SW 1271 (cell line): ENCODE measurements at regions not wholly inside any gene's neighbourhood (a gene's known extent, or its start where the extent isn't known, plus 50 kb on each side); places are given as distances from the start of the nearest gene placed in this dataset.

Experiments
- DNase-seq, 2 experiments: peaks; one replicate each; lab custom pipeline; 2025; lab: John Stamatoyannopoulos, UW

DNA sequence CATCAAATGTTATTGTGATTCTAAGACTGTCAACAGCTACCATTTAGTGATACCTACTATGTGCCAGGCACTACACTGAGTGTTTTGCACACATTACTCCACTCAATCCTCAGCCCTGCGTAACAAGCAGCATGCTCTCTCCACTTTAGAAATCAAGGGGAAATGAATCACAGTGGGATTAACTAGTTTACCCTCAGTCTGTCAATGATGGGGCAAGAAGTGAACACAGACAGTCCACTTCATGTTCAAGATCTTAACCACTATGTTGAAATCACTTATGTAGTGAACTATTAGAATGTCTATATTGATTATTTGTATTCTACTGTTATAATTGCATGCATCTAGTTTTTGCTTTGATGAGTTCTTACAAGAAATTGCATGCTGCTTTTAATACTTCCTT, 165.3 kb downstream of the LTN1 start:
- DNase-seq, result no peak

DNA sequence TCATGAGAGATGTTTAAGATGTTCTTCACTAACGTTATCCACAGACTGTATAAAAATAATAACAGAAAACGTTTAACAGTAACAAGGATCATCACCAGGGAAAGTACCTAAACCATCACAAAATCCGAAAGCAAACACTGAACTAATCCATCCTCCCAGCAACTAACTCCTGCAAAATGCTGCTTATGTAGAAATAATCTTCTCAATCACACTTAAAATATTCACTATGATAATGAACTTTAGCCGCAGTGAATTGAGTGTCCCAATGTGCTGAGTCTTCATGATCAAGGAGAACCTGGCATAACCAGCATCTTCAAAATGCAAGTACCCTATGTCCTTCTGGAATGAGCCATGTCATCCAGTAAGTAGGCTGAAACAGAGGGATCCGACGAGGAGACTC, 166.1 kb downstream of the LTN1 start:
- DNase-seq, result no peak

GRCh38 chr21:28826021-28826420, 166.7 kb downstream of the LTN1 start:
- DNase-seq, result no peak

GRCh38 chr21:28823429-28823828, 169.2 kb downstream of the LTN1 start:
- DNase-seq, result no peak

- no peak for DNase-seq
Observed at GRCh38 chr21:28822486-28823335, 170.0 kb downstream of the LTN1 start.

- no peak for DNase-seq
Observed at GRCh38 chr21:28822123-28822399, 170.6 kb downstream of the LTN1 start.

- DNase-seq, result no peak
Observed at GRCh38 chr21:28821276-28822122, 171.2 kb downstream of the LTN1 start.

DNA sequence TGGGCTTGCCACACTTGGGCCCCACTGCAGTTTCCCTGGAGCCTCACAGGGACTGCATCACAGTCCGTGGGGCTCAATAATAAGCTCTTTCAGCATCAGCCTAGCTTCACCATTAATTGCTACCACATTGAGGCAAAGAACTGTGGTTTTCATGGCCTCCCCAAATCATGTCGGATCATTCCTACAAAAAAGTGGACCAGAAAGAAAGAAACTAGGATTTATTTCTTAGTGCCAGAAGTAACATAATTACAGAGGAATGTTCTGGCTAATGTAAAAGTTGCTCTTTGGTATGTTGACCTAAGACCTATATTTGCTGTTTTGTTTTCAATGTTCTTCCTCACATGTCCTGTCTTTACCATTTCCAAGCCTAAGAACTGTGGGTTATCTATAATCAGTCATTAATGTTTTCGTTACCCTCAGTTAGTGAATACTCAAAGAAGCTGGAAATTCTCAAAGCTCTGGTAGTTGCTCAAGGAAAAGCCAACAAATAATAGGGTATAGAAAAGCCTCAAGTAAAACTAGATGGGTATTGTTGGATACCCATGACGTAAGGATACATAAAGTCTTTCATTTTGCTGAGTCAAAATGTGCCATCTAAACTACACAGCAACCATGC, 173.9 kb downstream of the LTN1 start:
- no peak for DNase-seq

- DNase-seq, result no peak
Observed at GRCh38 chr21:28817871-28818270, 174.8 kb downstream of the LTN1 start.

DNA sequence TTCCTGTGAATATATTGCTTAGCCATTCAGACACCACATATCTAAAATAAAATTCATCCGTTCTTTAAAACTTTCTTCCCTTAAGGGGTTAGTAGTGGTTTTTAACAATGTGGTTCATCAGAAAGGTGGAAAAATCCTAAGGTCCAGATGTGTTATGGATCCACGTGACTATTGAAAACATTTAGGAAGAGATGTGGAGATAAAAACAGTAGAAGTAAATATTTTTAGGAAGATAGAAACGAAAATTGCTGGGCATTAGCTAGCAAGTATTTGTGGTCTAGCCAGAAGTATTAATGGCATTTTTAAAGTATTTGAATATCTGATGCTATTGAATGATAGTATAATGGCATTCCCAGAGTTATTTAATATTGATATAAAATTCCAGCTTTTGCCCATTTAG, 180.8 kb downstream of the LTN1 start:
- DNase-seq, result no peak

- no peak for DNase-seq
Observed at GRCh38 chr21:28810826-28811524, 181.7 kb downstream of the LTN1 start.

GRCh38 chr21:28805885-28806284, 186.8 kb downstream of the LTN1 start:
- DNase-seq, result no peak

DNA sequence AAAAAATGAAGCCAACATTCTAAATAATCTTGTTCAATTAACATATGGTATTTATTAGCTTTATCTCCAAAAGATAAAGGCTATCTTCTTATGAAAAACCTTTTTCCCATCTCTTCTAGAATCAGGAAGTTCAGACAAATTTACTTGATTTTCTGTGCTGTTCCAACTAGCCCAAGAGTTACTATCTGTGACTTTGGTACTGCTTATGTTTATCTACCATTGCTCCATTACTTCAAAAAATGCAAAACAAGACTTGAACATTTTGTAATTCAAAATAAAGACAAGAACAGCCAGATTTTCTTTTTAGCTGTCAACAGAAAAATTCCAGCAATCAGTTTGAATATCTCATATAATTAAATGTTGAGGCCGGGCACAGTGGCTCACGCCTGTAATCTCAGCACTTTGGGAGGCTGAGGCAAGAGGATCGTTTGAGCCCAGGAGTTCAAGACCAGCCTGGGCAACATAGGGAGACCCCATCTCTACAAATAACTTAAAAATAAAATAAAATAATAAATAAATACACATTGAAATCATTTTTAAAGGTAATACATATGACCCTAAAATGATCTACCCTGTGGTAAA, 188.5 kb downstream of the LTN1 start:
- no peak for DNase-seq

DNA sequence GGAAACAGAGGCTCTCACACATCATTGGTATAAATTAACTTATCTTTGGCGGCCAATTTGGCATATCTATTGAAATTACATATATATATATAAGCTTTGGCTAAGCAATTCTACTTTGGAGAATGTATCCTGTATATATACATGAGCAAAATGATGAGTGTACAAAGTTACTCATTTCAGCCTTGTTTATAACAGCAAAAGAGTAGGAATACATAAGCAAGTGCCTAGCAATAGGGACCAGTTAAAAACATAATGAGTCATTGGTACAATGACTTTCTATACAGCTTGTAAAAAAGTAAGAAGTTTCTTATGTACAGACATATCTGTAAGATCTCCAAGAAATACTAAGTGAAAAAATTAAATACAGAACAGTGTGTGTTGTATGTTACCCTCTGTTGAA, 190.8 kb downstream of the LTN1 start:
- DNase-seq, result no peak

DNA sequence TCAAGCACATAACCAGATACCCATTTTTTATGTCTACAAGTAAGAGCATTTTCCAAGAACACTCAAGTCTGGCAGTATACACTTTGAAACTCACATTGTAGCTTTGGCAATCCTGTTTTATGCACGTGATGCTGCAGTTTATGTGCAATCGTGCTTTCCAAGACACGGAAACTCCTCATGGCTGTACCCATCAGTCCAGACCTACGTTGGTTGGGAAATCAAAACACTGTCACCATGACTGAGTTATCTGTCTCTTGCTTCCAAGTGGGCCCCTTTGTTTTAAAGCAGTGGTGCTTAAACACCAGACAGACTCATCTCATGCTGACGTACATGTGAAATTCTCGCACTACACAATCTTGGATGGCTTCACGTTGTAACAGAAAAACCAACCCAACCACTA, 192.8 kb downstream of the LTN1 start:
- no peak for DNase-seq

GRCh38 chr21:28798798-28799197, 193.9 kb downstream of the LTN1 start:
- no peak for DNase-seq

DNA sequence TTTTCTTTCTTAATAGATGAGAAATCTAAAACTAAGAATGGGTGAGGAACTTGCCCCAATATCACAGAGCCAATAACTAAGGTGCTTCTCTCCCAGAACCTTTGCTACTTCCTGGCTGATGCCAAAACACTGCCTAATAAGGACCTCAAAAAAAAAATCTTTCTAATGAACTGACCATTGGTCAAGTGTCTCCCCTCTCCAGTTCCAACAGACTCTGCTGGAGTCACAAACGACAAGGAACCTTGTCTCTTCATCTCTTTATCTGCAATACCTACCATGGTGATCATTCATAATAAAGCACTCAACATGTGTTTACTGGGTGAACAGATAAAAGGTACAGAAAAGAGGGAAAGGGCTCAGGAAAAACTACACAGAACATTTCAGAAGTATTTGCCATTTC, 197.4 kb downstream of the LTN1 start:
- no peak for DNase-seq

- no peak for DNase-seq
Observed at GRCh38 chr21:28794371-28794851, 198.3 kb downstream of the LTN1 start.

DNA sequence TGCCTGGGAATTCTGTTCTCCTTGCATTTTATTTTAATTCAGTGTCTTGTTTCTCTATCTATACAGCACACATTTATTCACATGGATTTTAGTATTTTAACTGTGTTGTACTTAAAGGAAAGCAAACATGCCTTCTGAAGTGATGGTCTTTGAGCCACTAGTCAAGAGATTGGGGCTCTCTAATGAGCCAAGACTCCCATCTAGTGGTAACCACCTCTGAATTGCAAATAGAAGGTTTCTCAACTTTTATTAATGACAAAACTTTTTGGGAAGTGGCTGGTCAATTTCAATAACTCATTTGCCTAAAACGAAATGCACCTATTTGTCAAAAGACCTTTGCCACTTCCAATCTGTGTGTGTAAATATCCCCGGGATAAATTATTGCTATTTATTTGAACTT, 199.6 kb downstream of the LTN1 start:
- DNase-seq, result no peak

GRCh38 chr21:28791595-28792282, 200.9 kb downstream of the LTN1 start:
- no peak for DNase-seq

DNA sequence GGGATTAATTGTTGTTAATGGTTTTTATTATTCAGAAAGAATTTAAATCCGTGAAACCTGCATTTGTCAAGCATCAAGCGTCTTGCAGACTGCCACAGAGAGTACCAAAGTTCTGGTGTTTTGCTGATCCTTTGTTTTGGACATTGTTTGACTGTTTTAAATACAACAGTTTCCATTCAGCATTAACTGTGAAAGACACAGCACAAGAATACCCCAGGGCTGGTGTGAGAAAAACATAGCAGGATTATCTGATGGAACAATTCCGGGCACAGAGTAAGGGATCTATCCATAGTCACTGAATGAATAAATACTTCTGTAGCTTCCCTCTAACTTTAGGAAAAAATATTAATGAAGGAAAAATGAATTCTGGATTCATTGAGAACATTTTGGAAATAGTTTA, 202.3 kb downstream of the LTN1 start:
- no peak for DNase-seq
